Astrocyte of the spinal cord (primary cell): ENCODE measurements at regions not wholly inside any gene's neighbourhood (a gene's known extent, or its start where the extent isn't known, plus 50 kb on each side); places are given as distances from the start of the nearest gene placed in this dataset.

Experiments used
- DNase-seq: peaks from one replicate; pipeline ENCODE4 v3.0.0; 2011; ENCODE audit warnings: low read depth, low spot score
- H3K4me3 ChIP-seq: 2 replicates; pipeline ENCODE4 v1.5.1; 2011; ENCODE audit warnings: low read depth, mild to moderate bottlenecking, low read length, moderate library complexity
- in situ Hi-C: cut with HindIII; loops from 2 replicates; pipeline ENCODE4 v1.10.0; 2017; ENCODE audit warnings: low sequenced_read_pairs
- TF ChIP-seq, protein P1 (sequence below): IDR thresholded peaks from 2 replicates; pipeline ENCODE4 v1.5.1; 2012; ENCODE audit warnings: low read depth, mild to moderate bottlenecking, low read length, inconsistent platforms

DNA sequence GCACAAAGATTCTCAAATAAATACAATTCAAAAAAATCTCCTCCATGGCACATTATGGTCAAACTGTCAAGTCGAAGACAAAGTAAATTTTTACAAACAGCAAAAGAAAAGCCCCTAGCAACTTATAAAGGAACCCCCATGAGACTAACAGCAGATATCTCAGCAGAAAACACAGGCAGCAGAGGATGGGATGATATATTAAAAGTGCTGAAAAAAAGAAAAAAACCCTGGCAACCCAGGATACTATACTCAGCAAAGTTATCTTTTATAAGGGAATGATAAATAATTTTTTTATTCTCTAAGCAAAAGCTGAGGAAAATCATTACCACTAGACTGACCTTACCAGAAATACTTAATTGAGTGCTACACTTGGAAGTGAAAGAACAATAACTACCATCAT is 326.4 kb downstream of the CYRIA start:
- in situ Hi-C loops, result no loop called here
- TF ChIP-seq, protein P1, sequence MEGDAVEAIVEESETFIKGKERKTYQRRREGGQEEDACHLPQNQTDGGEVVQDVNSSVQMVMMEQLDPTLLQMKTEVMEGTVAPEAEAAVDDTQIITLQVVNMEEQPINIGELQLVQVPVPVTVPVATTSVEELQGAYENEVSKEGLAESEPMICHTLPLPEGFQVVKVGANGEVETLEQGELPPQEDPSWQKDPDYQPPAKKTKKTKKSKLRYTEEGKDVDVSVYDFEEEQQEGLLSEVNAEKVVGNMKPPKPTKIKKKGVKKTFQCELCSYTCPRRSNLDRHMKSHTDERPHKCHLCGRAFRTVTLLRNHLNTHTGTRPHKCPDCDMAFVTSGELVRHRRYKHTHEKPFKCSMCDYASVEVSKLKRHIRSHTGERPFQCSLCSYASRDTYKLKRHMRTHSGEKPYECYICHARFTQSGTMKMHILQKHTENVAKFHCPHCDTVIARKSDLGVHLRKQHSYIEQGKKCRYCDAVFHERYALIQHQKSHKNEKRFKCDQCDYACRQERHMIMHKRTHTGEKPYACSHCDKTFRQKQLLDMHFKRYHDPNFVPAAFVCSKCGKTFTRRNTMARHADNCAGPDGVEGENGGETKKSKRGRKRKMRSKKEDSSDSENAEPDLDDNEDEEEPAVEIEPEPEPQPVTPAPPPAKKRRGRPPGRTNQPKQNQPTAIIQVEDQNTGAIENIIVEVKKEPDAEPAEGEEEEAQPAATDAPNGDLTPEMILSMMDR, result no peak
- no peak for DNase-seq
- no peak overlapping the region for H3K4me3 ChIP-seq

DNA sequence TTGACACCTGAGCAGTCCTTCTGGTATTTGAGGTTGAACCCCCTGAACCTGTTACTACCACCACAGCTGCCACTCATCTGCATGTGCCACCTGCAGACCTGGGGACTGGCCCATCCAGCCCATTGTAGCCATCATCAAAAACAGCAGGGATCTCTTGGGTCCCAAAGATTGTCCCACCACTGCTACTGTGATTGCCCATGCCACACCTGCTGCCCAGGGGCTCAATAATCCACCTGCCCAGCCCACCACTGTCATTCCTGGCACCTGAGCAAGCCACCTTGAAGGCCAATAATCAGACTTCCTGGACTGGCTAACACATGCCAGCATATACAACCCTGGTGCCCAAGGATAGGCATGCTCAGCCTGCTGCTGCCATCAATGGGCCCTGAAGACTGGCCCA is 327.6 kb downstream of the CYRIA start:
- in situ Hi-C loops, result no loop called here
- H3K4me3 ChIP-seq, result no peak overlapping the region
- TF ChIP-seq, protein P1, result no peak
- DNase-seq, result no peak

DNA sequence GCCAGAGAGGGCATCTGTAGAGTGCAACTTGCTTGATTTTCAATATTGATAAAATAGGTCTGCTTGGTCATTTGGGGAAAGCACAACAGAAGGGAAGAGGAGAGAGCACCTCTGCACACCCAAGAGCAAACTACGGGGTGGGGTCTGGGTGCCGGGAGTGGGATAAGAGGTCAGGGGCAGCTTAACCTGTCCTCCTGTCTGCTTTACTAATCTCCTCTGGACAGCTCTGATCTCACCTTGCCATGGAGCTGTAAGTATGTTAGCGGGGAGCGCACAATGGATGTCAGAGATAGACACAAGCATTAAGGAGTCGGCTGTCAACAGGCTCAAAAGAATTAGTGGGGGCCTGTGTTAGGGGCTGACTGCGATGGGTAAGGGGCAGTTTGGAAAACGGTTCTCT is 328.7 kb downstream of the CYRIA start:
- in situ Hi-C loops, result no loop called here
- H3K4me3 ChIP-seq, result no peak overlapping the region
- DNase-seq, result no peak
- TF ChIP-seq, protein P1, result no peak

DNA sequence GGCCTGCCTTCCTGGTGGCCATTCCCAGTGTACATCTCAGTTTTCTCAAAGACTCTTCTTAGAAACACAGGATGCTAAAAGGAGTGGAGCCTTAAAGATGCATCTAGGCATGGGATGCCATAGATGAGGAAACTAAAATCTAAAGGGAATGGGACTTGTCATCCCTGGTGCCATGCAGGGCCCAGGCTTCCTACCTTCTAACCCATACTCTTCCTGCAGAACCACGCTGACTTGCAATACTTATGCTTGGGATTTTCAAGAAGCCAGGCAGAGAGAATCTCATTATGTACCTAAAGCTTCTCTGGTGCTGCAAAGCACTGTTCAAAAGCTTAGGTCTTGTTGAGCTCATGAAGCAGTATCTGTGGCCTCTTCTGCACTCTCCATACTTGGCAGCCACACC is 329.1 kb downstream of the CYRIA start:
- no peak for DNase-seq
- TF ChIP-seq, protein P1, result no peak
- no peak overlapping the region for H3K4me3 ChIP-seq
- in situ Hi-C loops, result no loop called here

DNA sequence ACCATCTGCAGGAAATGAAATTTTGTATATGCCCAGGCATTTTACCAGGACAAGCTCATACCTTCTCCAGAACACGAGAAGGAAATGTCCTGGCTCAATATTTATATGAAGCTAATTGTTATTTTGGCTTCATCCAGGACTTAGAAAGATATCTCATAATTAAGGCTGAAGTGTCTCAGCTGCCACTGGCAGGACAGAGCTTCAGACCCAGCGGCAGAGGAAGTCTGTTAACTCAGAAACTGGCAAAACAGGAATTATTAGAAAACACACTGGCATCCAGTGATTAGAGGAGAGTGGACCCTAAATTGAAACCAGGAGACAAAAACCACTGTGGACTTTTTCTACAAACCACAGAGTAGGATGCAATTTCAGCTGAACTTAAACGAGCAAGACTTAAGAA is 329.7 kb downstream of the CYRIA start:
- TF ChIP-seq, protein P1, result no peak
- no peak overlapping the region for H3K4me3 ChIP-seq
- in situ Hi-C loops, result no loop called here
- DNase-seq, result no peak

DNA sequence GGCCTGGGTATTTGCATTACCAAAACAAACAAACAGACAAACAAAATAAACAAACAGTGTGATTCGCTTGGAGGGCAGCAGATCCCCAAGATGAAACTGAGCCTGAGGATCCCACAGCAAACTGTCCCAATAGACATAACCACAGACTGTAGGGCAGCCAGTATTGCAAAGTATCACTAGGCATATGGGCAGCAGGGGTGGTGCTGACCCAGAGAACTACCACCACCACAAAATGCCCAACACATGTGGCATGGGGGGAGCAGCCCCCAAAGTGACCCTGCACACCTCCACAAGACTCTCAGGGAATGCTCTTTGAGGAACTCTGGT is 330.1 kb downstream of the CYRIA start:
- H3K4me3 ChIP-seq, result no peak overlapping the region
- in situ Hi-C loops, result no loop called here
- TF ChIP-seq, protein P1, result no peak
- DNase-seq, result no peak
